Erythroblast (primary cell): ENCODE measurements at regions not wholly inside any gene's neighbourhood (a gene's known extent, or its start where the extent isn't known, plus 50 kb on each side); places are given as distances from the start of the nearest gene placed in this dataset.
"Not testable (repeated sequence)": the region's sequence is repeated elsewhere in the genome, so short reads cannot be mapped to it uniquely, and the experiment has no call there.

Experiments used
- GATA1 ChIP-seq: IDR thresholded peaks from 2 replicates; pipeline ENCODE4 v1.6.1; 2011; ENCODE audit warnings: low read depth, mild to moderate bottlenecking, control low read depth, low read length, moderate library complexity
- POLR2A ChIP-seq: IDR thresholded peaks from 2 replicates; pipeline ENCODE4 v1.6.1; 2011; ENCODE audit warnings: mild to moderate bottlenecking, low read length

GRCh38 chr5:42931451-42931850 lies 108.7 kb downstream of the ANXA2R start:
- not testable (repeated sequence) for TF ChIP-seq POLR2A, GATA1
